Right atrium auricular region (tissue), 2 donors: ENCODE measurements at regions not wholly inside any gene's neighbourhood (a gene's known extent, or its start where the extent isn't known, plus 50 kb on each side); places are given as distances from the start of the nearest gene placed in this dataset.

Source experiments
- DNase-seq: peaks from one replicate; pipeline ENCODE4 v3.0.0-alpha.2; 2019; ENCODE audit warnings: low spot score
- H3K27ac ChIP-seq, 2 donors: fragments of 200-600 bp; sonication (generic); 1 replicate in 1 of 2; 2 replicates in 1 of 2; pipeline ENCODE4 v1.5.1; 2016 to 2019
- H3K27me3 ChIP-seq, 2 donors: fragments of 200-600 bp; sonication (generic); one replicate each; pipeline versions ENCODE4 v1.5.1 to v1.6.0; 2017 to 2019
- H3K36me3 ChIP-seq: fragments of 200-600 bp; sonication (generic); one replicate; pipeline ENCODE4 v1.5.1; 2016
- H3K4me1 ChIP-seq, 2 donors: fragments of 200-600 bp; sonication (generic); one replicate each; pipeline versions ENCODE4 v1.5.1 to v1.6.0; 2017 to 2019
- H3K4me3 ChIP-seq, 2 donors: fragments of 200-600 bp; sonication (generic); 1 replicate in 1 of 2; 2 replicates in 1 of 2; pipeline ENCODE4 v1.5.1; 2017 to 2019; ENCODE audit warnings: mild to moderate bottlenecking in 1 of 2, moderate library complexity in 1 of 2
- H3K9me3 ChIP-seq, 2 donors: fragments of 200-600 bp; sonication (generic); one replicate each; pipeline ENCODE4 v1.5.1; 2019
- TF ChIP-seq, protein P1 (sequence below), 2 donors: fragments of 200-600 bp; sonication (generic); IDR thresholded peaks; one replicate each; pipeline ENCODE4 v1.5.1; 2019; ENCODE audit warnings: antibody characterized with exemption in 2 of 2

DNA sequence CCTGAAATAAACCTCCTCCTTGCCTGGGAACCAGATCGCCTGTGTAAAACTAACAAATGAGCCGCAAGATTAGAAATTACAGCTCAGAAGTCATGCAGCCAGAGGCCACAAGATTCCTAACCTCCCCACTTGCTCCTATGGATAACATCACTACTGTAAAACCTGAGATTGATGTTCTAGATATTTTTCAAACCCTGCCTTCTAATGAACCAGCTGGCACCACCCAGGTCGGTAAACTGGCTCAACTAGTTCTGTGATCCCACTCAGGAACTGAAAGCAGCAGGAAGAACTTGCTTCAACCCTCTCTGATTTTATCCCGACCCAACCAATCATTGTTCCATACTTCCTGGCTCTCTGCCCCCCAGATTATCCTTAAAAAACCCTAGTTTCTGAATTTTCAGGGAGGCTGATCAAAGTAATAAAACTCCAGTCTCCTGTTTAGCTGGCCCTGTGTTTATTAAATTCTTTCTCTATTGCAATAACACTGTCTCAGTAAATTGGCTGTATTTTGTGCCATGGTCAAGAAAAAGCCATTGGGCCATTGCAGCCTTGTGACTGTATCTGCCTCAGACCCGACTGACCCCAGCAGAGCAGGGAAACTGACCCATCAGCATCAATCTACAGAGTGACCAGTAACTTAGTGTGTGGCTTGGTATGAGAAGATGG, 98.9 kb downstream of the RPLP1 start:
- no peak overlapping the region for H3K27ac ChIP-seq
- peaks cover 0 to 3% of the 10 kb centered on the region in 2 donors for H3K4me1 ChIP-seq
- peaks cover 0 to 12% of the 10 kb centered on the region in 2 donors for H3K9me3 ChIP-seq
- TF ChIP-seq, protein P1, sequence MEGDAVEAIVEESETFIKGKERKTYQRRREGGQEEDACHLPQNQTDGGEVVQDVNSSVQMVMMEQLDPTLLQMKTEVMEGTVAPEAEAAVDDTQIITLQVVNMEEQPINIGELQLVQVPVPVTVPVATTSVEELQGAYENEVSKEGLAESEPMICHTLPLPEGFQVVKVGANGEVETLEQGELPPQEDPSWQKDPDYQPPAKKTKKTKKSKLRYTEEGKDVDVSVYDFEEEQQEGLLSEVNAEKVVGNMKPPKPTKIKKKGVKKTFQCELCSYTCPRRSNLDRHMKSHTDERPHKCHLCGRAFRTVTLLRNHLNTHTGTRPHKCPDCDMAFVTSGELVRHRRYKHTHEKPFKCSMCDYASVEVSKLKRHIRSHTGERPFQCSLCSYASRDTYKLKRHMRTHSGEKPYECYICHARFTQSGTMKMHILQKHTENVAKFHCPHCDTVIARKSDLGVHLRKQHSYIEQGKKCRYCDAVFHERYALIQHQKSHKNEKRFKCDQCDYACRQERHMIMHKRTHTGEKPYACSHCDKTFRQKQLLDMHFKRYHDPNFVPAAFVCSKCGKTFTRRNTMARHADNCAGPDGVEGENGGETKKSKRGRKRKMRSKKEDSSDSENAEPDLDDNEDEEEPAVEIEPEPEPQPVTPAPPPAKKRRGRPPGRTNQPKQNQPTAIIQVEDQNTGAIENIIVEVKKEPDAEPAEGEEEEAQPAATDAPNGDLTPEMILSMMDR (IDR thresholded peaks at IDR 0.05) = no peak
- no peaks in the 10 kb centered on the region for H3K36me3 ChIP-seq
- no peak overlapping the region for H3K4me3 ChIP-seq
- H3K27me3 ChIP-seq = no peaks in the 10 kb centered on the region
- no peak for DNase-seq

DNA sequence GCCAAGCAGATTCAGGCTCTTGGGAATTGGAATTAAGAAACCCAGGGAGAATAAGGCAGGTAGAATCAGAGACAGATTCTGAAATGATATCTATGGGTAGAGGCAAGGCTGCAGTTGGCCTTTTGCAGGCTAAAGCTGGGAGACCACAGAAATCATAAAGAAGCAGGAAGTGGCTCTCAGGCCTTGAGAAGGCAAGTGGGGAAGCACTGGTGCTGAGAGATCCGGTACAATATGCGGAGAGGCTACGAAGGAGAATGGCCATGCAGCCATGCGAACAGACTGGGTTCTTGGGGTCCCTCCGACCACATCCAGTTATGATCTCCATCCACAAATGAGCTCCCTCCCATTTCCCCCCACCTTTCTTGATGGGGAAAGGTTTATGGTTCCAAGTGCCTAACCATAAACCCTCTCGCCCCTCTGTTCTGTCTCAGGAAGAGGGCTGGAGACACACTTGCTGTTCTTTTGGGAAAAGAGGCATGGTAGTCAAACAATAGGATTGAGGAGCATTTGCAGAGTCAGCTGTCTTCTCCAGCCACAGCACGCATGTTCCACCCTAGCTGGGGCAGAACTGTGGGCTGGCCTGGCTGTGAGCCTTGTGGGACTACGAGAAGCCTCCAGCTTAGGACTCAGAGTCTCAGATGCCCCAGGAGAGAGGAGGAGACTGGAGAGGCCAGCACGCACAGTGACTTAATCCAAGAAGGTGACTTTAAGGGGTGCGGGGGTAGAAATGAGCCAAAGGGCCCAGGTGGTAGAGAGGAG, 99.6 kb downstream of the RPLP1 start:
- Histone ChIP-seq H3K27me3 (no peaks in the 10 kb centered on the region), H3K4me1 (peaks cover 0 to 3% of the 10 kb centered on the region in 2 donors), H3K27ac (no peak overlapping the region), H3K9me3 (peaks cover 0 to 12% of the 10 kb centered on the region in 2 donors), H3K36me3 (no peaks in the 10 kb centered on the region), H3K4me3 (no peak overlapping the region)
- TF ChIP-seq, protein P1 (IDR thresholded peaks at IDR 0.05) = no peak
- no peak for DNase-seq

GRCh38 chr15:69553686-69554085, 101.1 kb downstream of the RPLP1 start:
- DNase-seq = no peak
- peaks cover 0 to 3% of the 10 kb centered on the region in 2 donors for H3K4me1 ChIP-seq
- H3K4me3 ChIP-seq = no peak overlapping the region
- H3K36me3 ChIP-seq = no peaks in the 10 kb centered on the region
- H3K9me3 ChIP-seq = peaks cover 0 to 12% of the 10 kb centered on the region in 2 donors
- no peak overlapping the region for H3K27ac ChIP-seq
- H3K27me3 ChIP-seq = no peaks in the 10 kb centered on the region
- TF ChIP-seq, protein P1 (IDR thresholded peaks at IDR 0.05) = no peak

GRCh38 chr15:69554279-69554961, 101.8 kb downstream of the RPLP1 start:
- H3K9me3 ChIP-seq = peaks cover 0 to 12% of the 10 kb centered on the region in 2 donors
- no peak for DNase-seq
- no peak overlapping the region for H3K4me3 ChIP-seq
- TF ChIP-seq, protein P1 (IDR thresholded peaks at IDR 0.05) = no peak
- no peak overlapping the region for H3K27ac ChIP-seq
- no peaks in the 10 kb centered on the region for H3K36me3 ChIP-seq
- no peaks in the 10 kb centered on the region for H3K4me1 ChIP-seq
- H3K27me3 ChIP-seq = no peaks in the 10 kb centered on the region

- Histone ChIP-seq H3K27ac (no peak overlapping the region), H3K4me3 (no peak overlapping the region), H3K4me1 (no peaks in the 10 kb centered on the region), H3K36me3 (no peaks in the 10 kb centered on the region), H3K9me3 (peaks cover 0 to 12% of the 10 kb centered on the region in 2 donors), H3K27me3 (no peaks in the 10 kb centered on the region)
- no peak for DNase-seq
- TF ChIP-seq, protein P1 (IDR thresholded peaks at IDR 0.05) = no peak
Measured at GRCh38 chr15:69555080-69555479, 102.5 kb downstream of the RPLP1 start.
